Brain pericyte (primary cell): ENCODE measurements at regions not wholly inside any gene's neighbourhood (a gene's known extent, or its start where the extent isn't known, plus 50 kb on each side); places are given as distances from the start of the nearest gene placed in this dataset.
"Not testable (repeated sequence)": the region's sequence is repeated elsewhere in the genome, so short reads cannot be mapped to it uniquely, and the experiment has no call there.

Experiments
- DNase-seq: peaks from one replicate; pipeline ENCODE4 v3.0.0-alpha.2; 2012; ENCODE audit warnings: low read depth, low spot score

DNA sequence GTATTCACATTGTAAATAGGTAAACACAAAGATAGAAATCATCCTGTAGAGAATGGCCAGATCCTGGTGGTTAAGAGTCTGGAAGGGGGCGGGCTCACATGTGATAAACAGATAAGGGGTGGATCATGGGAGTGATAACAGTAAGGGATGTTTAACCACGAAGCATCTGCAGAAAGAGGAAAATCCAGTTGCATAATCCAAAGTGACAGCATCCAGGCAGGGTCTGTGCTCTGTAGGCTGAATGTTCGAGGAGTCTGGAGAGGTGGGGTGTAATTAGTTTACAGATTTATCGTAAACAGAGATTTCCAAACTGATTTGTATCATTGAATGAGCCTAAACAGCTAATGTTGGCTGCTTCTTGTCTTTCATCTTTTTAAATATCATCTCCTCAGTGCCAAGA is 1009.8 kb upstream of the SLIT2 start:
- DNase-seq: no peak

DNA sequence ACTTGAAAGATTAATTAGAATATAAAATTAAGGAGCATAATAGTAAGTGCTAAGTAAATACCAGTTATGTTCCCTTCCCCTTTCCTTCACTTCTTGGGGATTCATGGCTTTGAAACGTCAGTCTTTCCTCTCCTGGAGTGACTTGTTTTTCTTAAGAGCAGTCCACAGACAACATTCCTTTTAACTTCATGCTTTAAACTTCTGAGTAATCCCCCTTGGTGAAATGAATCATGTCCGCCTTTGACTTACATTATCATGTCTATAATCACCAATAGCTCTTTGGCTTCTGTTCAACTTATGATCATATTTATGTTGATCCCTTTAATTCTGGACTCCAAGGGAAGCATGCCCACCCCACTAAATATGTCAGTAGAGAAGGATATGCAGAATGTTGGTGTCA is 1012.1 kb upstream of the SLIT2 start:
- peak; percentile 18 for DNase-seq

DNA sequence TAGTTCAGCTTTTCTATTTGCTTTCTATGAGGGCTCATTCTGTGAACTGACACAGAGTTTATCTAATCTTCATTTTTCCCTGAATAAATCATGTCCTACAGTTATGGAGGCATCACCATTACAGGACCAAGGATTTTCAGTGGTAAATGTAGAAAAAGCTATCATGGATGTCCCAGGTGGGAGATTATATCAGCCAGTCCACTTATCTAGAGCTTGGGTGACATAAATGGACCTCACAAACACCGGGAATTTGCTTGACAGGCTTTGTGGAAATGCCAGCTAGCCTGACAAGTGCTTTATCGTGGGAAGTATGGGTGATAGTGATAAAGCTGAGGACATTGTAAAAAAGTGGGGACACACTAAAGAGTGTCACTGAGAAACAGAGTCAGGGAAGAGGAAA is 1015.2 kb upstream of the SLIT2 start:
- DNase-seq: no peak

DNA sequence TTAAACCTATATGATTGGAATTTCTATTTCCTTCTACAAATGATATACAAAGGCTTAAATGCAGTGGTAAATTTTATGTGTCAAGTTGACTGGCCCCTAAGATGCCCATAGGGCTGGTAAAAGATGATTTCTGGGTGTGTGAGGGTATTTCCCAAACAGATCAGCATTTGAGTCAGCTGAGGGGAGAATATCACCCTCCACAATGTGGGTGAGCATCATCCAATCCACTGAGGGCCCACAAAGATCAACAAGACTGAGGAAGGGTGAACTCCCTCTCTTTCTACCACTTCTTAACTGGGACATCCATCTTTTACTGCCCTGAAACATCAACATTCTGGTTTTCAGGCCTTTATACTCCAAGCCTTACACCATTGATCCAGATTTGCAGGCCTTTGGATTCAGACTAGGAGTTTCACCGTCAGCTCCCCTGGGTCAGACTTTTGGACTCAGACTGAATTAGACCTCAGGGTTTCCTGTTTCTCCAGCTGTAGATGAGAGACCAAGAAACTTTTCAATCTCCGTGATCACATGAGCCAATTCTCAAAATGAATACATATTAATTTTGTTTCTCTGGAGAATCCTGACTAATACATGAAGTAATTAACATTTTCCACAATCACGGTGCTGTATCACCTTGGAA is 1020.7 kb upstream of the SLIT2 start:
- DNase-seq: no peak

GRCh38 chr4:19227701-19228100 is 1024.0 kb upstream of the SLIT2 start:
- no peak for DNase-seq

DNA sequence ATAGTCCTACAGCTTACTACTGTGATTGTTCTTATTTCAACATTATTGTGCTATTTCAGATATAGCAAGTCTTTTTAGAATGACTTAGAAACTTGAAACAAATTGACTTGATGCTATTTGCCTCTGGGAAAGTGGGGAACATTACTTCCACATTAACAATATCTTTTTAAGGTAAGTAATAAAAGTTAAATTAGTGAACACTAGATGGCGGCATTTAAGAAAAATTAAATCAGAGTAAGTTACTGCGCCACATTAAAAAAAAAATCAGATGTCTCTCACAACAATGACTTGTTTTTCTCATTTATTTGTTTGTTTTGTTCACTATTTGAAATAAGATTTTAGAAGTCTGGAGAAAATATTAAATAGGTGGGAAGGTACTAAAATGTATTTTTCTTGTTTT is 1026.9 kb upstream of the SLIT2 start:
- DNase-seq: no peak

- DNase-seq: no peak
Measured at GRCh38 chr4:19216476-19216875, 1035.2 kb upstream of the SLIT2 start.

DNA sequence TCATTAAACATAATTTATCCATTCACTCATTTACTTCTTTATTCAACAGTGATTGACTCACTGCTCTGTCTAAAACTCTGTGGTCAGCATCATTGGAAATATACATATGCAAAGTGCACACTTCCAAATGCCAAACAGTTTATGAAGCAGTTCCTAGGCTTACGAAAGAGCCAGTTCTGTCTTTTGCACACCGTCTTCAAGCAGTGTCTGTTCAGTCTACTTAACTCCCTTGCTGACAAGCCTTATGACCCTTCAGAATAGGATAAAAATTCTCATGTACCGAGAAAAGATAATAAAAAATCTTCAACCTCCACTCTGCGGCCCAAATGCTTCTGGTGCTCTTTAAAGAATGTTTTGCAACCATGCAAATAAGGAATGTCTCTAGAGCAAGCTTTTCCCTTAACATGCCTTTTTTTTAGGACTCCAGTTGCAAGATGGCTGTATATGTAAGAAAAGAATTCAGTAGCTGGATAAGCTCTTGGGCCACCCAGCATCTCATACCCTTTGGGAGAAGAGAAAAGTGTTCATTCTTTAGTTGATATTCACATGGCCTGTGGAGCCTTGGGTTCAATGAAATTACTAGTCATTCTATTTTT is 1037.0 kb upstream of the SLIT2 start:
- DNase-seq: no peak

DNA sequence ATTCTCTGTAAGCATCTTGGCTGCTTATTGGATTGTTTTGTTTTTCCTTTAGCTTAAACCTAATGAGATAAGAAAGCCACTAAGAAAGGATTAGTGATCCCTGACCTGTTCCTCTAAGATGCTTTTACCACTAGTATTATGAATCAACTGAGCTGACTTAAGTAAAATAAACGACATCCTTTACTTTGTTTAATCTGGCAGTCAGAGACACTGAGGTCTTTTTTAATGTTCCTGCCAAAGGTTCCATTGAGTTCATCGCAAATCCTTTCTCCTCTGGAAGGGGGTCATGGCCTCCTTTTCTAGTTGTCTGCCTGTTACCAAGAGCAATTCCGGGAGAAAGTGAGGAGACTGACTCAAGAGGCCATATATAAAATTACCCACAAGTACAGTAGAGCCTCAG is 1038.3 kb upstream of the SLIT2 start:
- DNase-seq: peak; percentile 15

- DNase-seq: no peak
Measured at GRCh38 chr4:19205853-19206252, 1045.9 kb upstream of the SLIT2 start.

DNA sequence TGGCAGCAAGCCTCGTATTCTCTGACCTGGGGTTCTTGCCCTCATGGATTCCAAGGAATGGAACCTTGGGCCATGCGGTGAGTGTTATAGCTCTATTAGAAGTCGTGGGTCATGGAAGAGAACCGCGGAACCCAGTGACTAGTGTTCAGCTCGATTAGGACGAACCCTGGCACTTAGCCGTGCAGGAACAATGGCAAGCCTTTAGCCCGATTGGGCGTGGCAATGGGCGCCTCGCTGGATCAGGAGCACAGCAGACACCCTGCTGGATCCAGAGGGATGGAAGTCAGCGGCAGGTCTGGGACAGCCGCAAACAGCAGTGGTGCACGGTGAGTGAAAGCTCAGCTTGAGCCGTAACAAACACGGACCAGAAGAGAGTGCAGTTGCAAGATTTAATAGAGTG is 1053.9 kb upstream of the SLIT2 start:
- DNase-seq: not testable (repeated sequence)

- no peak for DNase-seq
Measured at GRCh38 chr4:19195696-19196095, 1056.0 kb upstream of the SLIT2 start.

GRCh38 chr4:19194672-19195071 is 1057.0 kb upstream of the SLIT2 start:
- no peak for DNase-seq

GRCh38 chr4:19193274-19193981 is 1058.3 kb upstream of the SLIT2 start:
- no peak for DNase-seq

DNA sequence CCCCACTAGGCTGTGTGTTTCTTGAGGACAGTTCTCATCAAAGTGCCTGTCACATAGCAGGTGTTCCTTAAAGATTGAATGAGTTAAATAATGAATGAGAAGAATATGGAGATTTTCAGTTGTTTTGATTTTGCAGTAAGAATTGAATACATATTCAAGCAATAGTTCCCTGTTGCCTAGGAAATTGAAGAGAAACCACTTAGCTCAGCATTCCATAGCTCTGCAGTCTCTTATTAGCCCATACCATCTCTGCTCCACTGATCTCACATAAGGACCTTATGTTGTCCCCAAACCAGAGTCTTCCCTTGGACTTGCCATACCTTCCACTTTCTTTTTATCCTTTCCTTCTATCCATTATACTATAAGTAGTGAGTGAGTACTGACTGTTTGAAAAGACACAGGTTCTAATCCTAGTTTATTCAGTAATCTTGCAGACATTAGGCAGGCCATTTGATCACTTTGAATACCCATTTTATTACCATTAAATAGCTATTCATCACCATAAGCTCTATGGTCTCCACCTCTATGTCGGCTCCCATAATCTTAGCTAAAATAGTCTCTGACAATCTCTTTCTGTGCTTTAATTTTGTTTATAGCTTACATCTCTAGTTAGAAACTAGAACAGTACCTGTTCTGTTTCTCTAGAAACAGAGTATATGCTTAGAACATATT is 1059.6 kb upstream of the SLIT2 start:
- no peak for DNase-seq

GRCh38 chr4:19187691-19188090 is 1064.0 kb upstream of the SLIT2 start:
- no peak for DNase-seq

GRCh38 chr4:19187096-19187495 is 1064.6 kb upstream of the SLIT2 start:
- no peak for DNase-seq

DNA sequence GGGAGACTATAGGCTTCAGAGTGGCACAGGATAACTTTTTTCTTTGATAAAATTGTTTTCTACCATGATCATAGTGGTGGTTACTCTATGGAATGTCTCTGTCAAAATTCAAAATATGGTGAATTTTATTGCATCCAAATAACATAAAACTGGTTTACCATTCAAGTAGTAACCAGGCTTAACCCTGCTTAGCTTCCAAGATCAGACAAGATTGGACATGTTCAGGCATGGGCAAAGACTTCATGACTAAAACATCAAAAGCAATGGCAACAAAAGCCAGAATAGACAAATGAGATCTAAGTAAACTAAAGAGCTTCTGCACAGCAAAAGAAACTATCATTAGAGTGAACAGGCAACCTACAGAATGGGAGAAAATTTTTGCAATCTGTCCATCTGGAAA is 1070.1 kb upstream of the SLIT2 start:
- DNase-seq: not testable (repeated sequence)

DNA sequence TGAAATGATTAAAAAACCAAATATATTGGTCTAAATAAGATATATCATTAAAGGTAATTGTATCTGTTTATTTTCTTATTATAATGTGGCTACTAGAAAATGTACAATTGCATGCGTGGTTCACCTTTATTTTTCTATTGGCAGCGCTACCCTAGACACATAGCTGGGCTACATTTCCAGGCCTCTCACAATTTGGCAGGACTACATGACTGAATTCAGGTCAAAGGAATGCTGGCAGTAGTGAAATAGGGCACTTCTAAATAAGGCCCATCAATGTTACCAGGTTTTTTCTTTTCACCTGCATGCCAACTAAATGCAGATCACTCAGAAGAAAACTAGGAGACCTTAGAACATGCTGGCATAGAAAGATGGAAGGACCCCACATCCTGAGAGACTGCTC is 1072.9 kb upstream of the SLIT2 start:
- DNase-seq: no peak

DNA sequence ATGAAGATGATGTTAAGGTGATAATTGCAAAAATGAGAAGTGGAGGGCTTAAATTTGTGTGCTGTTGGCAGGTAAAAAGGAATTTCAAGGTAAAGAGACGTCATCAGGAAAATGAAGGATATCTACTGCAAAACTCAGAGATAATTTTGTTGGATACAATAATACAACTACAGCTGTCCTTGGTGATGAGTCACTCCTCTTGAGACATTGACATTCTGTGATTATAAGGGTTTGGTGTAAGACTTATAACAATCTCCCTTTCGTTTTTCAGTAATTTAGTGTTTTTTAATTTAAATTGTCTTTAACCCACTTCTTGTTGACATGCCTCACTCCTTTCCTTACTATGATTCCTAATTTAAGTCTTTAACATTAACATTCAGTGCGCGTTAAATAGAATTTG is 1074.1 kb upstream of the SLIT2 start:
- DNase-seq: no peak

DNA sequence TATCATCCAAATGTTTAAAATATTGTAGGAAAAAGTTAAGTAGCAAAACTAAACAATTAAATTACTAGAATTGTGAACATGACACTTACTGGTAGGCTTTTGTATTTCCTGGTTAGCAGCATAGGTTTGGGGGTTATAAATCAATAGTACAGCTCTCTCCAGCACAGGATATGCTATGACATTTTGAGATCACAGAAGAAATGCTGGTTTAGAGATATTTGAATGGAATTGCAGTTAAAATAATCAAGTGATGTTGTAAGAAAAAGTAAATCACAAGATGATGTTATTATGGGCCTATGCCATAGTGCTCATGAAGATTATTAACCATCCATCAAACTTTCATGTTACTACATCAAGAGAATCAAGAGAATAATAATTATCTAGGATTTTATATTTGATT is 1079.9 kb upstream of the SLIT2 start:
- DNase-seq: no peak

DNA sequence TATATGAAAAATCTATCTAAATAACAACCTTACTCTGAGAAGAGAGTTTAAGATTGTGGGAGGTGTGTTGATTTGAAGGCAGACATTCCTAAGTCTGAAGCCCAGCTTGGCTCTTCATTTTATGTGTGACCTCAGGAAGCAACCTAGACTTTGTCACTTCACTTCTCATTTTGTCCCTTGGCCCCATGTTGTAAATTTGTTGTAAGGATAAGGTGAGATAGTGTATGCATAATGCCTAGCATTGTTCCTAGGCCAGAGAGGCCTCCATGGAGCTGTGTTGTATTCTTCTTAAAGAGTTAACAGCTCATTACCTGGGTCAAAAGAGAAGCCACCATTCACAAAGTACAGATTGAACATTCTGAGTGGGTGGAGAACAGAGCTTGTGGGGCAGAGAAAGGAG is 1084.4 kb upstream of the SLIT2 start:
- DNase-seq: no peak

DNA sequence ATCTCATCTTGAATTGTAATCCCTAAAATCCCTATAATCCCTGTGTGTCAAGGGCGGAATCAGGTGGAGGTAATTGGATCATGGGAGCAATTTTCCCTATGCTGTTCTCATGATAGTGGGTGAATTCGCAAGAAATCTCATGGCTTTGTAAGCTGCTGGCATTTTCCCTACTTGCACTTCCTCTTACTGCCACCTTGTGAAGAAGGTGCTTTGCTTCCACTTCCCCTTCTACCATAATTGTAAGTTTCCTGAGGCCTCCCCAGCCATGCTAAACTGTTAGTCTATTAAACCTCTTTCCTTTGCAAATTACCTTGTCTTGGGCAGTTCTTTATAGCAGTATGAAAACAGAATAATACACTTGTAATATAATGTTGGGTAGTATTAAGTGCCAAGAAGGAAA is 1087.4 kb upstream of the SLIT2 start:
- DNase-seq: no peak
